ENCODE measurements at regions not wholly inside any gene's neighbourhood (a gene's known extent, or its start where the extent isn't known, plus 50 kb on each side); places are given as distances from the start of the nearest gene placed in this dataset.
"Not testable (repeated sequence)": the region's sequence is repeated elsewhere in the genome, so short reads cannot be mapped to it uniquely, and the experiment has no call there.

GRCh38 chr6:145153495-145153894 is 581.8 kb downstream of the EPM2A start:
- DNase-seq, result no peak

DNA sequence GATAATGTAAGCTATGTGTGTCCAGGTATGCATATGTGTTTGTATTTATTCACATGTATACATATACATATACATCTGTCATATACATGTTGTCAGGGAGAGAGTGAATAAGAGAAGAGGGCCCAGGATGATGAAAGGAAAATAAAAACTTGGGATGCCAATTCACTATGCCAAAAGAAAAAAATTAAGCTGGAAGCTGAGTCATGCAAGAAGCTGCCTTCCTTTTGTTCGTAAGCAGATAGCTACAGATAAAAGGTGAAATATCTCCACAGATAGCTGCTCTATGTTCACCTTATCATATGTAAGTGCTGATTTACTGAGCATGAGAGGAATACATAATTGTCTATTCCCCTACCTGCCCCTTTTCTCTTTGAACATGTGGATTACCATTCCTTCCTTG is 579.9 kb downstream of the EPM2A start:
- DNase-seq, result no peak

DNA sequence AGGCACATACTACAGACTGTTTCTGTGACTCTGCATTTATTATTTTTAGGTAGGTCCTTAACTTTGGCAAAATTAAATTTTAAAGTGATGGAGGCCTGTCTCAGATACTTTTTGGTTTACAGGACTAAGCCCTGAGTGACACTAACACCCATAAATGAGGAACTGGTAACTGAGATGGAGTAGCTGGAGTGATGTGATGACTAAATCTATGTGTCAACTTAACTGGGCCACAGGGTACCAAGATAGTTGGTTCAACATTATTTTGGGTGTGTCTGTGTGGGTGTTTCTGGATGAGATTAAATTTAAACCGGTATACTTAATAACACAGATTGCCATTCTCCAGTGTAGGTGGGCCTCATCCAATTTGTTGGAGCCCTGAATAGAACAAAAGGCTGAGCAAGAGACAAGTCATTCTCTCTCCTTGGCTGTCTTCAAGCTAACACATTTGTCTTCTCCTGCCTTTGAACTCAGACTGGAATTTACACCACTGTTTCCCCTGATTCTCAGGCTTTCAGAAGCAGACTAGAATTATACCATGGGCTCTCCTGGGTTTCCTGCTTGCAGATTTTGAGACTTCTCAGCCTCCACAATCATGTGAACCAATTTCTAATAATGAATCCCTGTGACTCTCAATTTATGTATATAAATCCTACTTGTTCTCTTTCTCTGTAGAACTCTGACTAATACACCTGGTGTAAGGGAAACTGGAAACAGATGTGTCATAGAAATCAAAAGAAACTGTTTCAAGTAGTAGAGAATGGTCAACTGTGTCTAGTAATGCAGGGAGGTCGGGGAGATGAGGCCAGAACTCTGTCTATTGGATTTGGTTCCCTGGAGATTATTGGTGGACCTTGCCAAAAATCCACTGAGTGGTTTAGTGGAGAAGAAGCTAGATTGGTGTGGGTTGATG is 579.2 kb downstream of the EPM2A start:
- no peak for DNase-seq

GRCh38 chr6:145158636-145159035 is 576.7 kb downstream of the EPM2A start:
- DNase-seq, result not testable (repeated sequence)

GRCh38 chr6:145159921-145160320 is 575.4 kb downstream of the EPM2A start:
- DNase-seq, result no peak

- DNase-seq, result no peak
Observed at GRCh38 chr6:145161501-145161900, 573.8 kb downstream of the EPM2A start.

DNA sequence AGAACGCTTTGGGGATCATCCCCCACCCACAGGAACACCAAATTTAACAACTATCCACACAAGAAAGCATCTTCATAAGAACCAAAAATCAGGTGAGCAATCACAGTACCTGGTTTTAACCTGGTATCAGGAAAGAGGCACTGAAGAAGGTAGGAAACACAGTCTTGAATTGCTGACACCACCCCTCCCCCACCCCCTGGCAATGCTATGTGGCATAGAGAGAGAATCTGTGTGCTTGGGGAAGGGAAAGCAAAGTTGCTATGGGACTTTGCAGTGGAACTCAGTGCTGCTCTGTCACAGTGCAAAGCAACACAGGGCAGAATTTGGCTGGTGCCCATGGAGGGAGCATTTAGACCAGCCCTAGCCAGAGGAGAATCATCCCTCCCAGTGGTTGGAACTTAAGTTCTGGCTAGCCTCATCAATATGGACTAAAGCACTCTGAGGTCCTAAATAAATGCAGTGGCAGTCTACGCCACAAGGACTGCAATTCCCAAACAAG is 565.5 kb downstream of the EPM2A start:
- DNase-seq, result no peak

DNA sequence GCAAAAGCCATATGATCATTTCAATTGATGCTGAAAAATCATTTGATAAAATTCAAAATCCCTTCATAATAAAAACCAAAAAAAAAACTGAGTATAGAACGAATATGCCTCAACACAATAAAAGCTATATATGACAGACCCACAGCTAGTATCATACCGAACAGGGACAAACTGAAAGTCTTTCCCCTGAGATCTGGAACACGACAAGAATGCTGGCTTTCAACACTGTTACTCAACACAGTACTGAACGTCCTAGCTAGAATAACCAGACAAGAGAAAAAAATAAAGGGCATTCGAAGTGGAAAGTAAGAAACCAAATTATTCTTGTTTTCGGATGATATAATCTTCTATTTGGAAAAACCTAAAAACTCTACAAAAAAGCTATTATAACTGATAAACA is 559.9 kb downstream of the EPM2A start:
- no peak for DNase-seq

GRCh38 chr6:145178391-145178790 is 556.9 kb downstream of the EPM2A start:
- no peak for DNase-seq

DNA sequence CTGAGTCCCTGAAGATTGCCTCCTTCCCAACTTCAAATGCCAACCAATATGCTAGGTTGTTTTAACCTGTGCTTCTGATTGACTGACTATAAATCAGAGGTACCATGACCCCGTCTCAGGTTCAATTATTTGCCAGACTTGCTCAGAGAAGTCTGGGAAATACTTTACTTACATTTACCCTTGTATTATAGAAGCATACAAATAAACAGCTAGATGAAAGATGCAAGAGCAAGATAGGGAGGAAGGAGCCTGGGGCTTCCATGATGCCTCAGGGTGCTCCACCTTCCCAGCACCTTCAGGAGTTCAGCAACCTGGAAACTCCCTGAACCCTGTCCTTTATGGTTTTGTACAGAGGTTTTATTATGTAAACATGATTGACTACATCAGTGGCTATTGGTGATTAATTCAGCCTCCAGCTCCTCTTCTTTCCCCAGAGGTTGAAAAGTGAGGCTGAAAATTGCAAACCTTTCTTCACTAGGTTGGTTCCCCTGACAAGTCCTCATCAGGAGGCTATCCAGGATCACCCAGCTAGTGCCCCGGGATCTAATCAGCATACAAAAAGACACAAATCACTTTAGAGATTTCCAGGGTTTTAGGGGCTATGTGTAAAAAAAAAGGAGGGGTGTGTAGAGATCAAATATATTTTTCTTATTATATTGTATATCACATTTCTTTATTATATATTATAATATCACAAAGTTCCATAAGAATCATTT is 547.7 kb downstream of the EPM2A start:
- no peak for DNase-seq

- no peak for DNase-seq
Observed at GRCh38 chr6:145189836-145190235, 545.5 kb downstream of the EPM2A start.

- DNase-seq, result no peak
Observed at GRCh38 chr6:145194389-145194788, 540.9 kb downstream of the EPM2A start.

GRCh38 chr6:145199961-145200360 is 535.4 kb downstream of the EPM2A start:
- no peak for DNase-seq

DNA sequence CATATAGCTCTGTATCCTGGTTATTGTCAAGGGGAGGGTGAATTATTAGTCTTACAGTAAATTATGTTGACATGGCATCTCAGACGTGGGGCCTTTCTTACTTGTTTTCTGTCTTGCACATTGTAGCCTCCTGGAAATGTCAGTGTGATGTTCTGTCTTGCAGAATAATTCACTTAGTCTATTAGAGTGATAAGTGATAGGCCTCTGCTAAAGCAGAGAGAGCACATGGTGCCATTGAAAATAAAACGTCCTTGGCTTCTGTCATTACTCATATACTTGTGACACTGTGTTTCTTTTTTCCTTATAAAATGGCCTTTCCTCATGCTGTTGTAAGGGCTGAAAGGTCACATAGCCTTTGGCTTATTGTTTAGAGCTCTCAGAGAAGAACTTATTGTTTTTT is 531.0 kb downstream of the EPM2A start:
- DNase-seq, result no peak

GRCh38 chr6:145206247-145206907 is 528.9 kb downstream of the EPM2A start:
- DNase-seq, result no peak

GRCh38 chr6:145208474-145208873 is 526.8 kb downstream of the EPM2A start:
- no peak for DNase-seq

GRCh38 chr6:145209272-145209671 is 526.0 kb downstream of the EPM2A start:
- no peak for DNase-seq

DNA sequence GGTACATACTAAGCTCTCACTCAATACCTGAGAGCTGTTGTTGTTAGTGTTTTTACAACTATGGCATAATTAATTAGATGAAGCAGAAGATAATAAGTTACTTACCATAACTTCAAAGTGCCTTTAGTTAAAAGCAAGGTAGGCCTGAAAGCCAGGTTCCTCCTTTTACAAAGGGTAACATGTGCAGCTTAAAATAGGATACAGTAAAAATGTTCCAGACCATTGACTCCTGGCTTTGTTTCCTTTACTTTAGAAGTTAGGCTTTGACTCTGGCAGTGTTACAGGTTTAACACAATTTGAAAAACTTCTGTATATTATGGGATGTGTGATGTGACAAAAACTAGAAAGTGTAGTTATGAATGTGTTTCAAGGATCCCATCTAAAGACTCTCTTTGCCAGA is 522.5 kb downstream of the EPM2A start:
- DNase-seq, result no peak

DNA sequence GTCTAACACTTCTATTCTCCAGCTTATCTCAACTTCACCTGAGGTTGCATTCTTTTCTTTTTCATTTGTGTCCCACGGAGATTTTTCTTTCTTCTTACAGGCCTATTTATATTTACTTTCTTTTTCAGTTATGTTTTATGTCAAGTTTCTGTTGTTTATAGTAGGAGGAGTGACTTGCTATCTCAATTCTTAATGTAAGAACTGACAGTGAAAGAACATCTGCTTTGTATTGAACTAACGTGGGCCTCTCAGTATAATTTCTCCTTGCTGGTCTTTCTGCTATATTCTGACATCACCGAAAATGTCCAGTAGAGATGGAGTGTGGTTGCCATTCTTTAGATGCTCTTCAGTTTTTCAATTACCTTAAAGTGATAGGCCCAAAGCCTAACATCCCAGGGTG is 521.7 kb downstream of the EPM2A start:
- no peak for DNase-seq

GRCh38 chr6:145214570-145214969 is 520.8 kb downstream of the EPM2A start:
- DNase-seq, result no peak

- DNase-seq, result no peak
Observed at GRCh38 chr6:145224450-145224849, 510.9 kb downstream of the EPM2A start.

DNA sequence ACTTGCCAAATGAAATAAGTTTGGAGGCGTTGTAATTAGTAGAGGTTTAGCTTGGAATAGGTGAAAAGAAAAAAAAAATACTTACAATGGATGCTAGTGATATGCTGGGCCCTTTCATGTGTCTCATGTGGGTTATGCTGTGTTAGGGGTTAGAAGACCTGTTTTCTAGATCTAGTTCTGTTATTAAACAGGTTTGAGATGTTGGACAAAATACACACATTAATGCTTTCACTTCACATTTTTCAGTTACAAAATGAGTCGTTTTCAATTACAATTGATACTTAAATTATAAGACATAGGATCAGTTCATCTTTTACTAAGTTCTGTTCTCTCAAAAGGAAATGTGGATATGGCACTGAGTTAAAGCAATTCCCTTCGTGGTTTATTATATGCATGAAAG is 509.8 kb downstream of the EPM2A start:
- DNase-seq, result no peak

DNA sequence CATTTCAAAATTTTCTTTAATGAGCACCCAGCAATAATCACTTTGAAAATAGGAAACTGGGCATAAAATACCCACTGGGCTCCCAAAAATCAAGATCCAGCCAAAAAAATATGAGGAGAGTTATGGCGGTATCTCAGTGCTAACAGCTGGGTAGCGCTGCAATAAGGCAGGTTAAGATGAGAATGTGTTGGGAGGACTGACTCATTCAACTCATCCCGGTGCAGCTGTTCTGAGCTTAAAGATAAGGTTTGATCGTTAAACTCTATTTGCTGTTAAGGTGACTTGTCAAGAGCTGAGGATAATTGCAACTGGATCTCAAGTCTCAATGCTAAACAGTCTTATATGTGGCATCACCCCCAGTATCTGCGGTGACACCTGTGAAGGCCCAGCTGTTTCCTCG is 507.7 kb downstream of the EPM2A start:
- no peak for DNase-seq
